TTC549 (cell line): ENCODE measurements at regions not wholly inside any gene's neighbourhood (a gene's known extent, or its start where the extent isn't known, plus 50 kb on each side); places are given as distances from the start of the nearest gene placed in this dataset.
A peak's percentile ranks its signal among the peaks of the same experiment; 100 is the strongest.
"Not testable (repeated sequence)": the region's sequence is repeated elsewhere in the genome, so short reads cannot be mapped to it uniquely, and the experiment has no call there.

Experiments used
- FAIRE-seq: peaks from 2 replicates; lab custom pipeline; 2012; peaks lifted over from hg19 to GRCh38; lab: Jason Lieb, UNC

- no peak for FAIRE-seq
Measured at GRCh38 chr2:36052819-36053218, 302.8 kb upstream of the CRIM1 start.

GRCh38 chr2:36044411-36044810 lies 311.2 kb upstream of the CRIM1 start:
- FAIRE-seq, result no peak

- no peak for FAIRE-seq
Measured at GRCh38 chr2:36035137-36035536, 320.4 kb upstream of the CRIM1 start.

- no peak for FAIRE-seq
Measured at GRCh38 chr2:36032046-36032445, 323.5 kb upstream of the CRIM1 start.

- FAIRE-seq, result no peak
Measured at GRCh38 chr2:36031471-36031870, 324.1 kb upstream of the CRIM1 start.

GRCh38 chr2:36027616-36028015 lies 328.0 kb upstream of the CRIM1 start:
- FAIRE-seq, result no peak

GRCh38 chr2:36013064-36013463 lies 342.5 kb upstream of the CRIM1 start:
- no peak for FAIRE-seq

GRCh38 chr2:36006444-36006843 lies 349.1 kb upstream of the CRIM1 start:
- no peak for FAIRE-seq

GRCh38 chr2:36002941-36003340 lies 352.6 kb upstream of the CRIM1 start:
- FAIRE-seq, result no peak

- no peak for FAIRE-seq
Measured at GRCh38 chr2:35997488-35997887, 358.1 kb upstream of the CRIM1 start.

GRCh38 chr2:35989503-35989902 lies 366.1 kb upstream of the CRIM1 start:
- no peak for FAIRE-seq

- FAIRE-seq, result no peak
Measured at GRCh38 chr2:35989040-35989439, 366.5 kb upstream of the CRIM1 start.

GRCh38 chr2:35986871-35987270 lies 368.7 kb upstream of the CRIM1 start:
- FAIRE-seq, result no peak

- FAIRE-seq, result no peak
Measured at GRCh38 chr2:35978218-35978617, 377.4 kb upstream of the CRIM1 start.

- FAIRE-seq, result no peak
Measured at GRCh38 chr2:35976611-35977010, 379.0 kb upstream of the CRIM1 start.

- FAIRE-seq, result peak; percentile 38
Measured at GRCh38 chr2:35973737-35974132, 381.8 kb upstream of the CRIM1 start.

- no peak for FAIRE-seq
Measured at GRCh38 chr2:35973132-35973736, 382.3 kb upstream of the CRIM1 start.

- FAIRE-seq, result no peak
Measured at GRCh38 chr2:35963824-35964223, 391.8 kb upstream of the CRIM1 start.

- FAIRE-seq, result no peak
Measured at GRCh38 chr2:35963357-35963756, 392.2 kb upstream of the CRIM1 start.

- FAIRE-seq, result no peak
Measured at GRCh38 chr2:35962585-35963146, 392.9 kb upstream of the CRIM1 start.

- no peak for FAIRE-seq
Measured at GRCh38 chr2:35960596-35960995, 395.0 kb upstream of the CRIM1 start.

- FAIRE-seq, result not testable (repeated sequence)
Measured at GRCh38 chr2:35957053-35957452, 398.5 kb upstream of the CRIM1 start.

GRCh38 chr2:35946478-35946877 lies 409.1 kb upstream of the CRIM1 start:
- no peak for FAIRE-seq

GRCh38 chr2:35938838-35939237 lies 416.7 kb upstream of the CRIM1 start:
- FAIRE-seq, result no peak

- no peak for FAIRE-seq
Measured at GRCh38 chr2:35933031-35933430, 422.5 kb upstream of the CRIM1 start.
